ENCODE measurements at regions not wholly inside any gene's neighbourhood (a gene's known extent, or its start where the extent isn't known, plus 50 kb on each side); places are given as distances from the start of the nearest gene placed in this dataset. TPM values are rescaled to one million over a fixed set of nuclear protein-coding genes. Genes with fewer than 3 reads are reported as not detected.

- H3K9me2 ChIP-seq (replicated peaks; ENCODE audit: insufficient read depth, low read length), result no peaks in the 10 kb centered on the region
- H3K27ac ChIP-seq (ENCODE audit: low read length), result no peak overlapping the region
- no peaks in the 10 kb centered on the region for H3K36me3 ChIP-seq (ENCODE audit: insufficient read depth, low read length)
- H3K27me3 ChIP-seq (ENCODE audit: low read length), result no peaks in the 10 kb centered on the region
- H3K79me2 ChIP-seq (ENCODE audit: low read length), result no peaks in the 10 kb centered on the region
- no peak overlapping the region for H3K9ac ChIP-seq (ENCODE audit: low read length)
- H3K4me3 ChIP-seq (ENCODE audit: low read length), result no peak overlapping the region
- no peak overlapping the region for H2AFZ ChIP-seq (ENCODE audit: low read length)
- no peaks in the 10 kb centered on the region for H4K20me1 ChIP-seq (ENCODE audit: insufficient read depth, low read depth, low read length)
- no peaks in the 10 kb centered on the region for H3K4me1 ChIP-seq (ENCODE audit: low read length)
- no peak for DNase-seq
- H3K4me2 ChIP-seq (ENCODE audit: low read depth, low read length, poor library complexity, severe bottlenecking), result no peak overlapping the region
- no peaks in the 10 kb centered on the region for H3K9me3 ChIP-seq (ENCODE audit: low read length)
These were observed 50.6 kb upstream of the TENM3 start for GRCh38 chr4:182192511-182193181.

GRCh38 chr4:182193311-182193710, 49.9 kb upstream of the TENM3 start:
- Histone ChIP-seq H4K20me1 (ENCODE audit: insufficient read depth, low read depth, low read length) (no peaks in the 10 kb centered on the region), H2AFZ (ENCODE audit: low read length) (no peak overlapping the region), H3K9me3 (ENCODE audit: low read length) (no peaks in the 10 kb centered on the region), H3K4me2 (ENCODE audit: low read depth, low read length, poor library complexity, severe bottlenecking) (no peak overlapping the region), H3K4me1 (ENCODE audit: low read length) (no peaks in the 10 kb centered on the region), H3K27ac (ENCODE audit: low read length) (no peak overlapping the region), H3K36me3 (ENCODE audit: insufficient read depth, low read length) (no peaks in the 10 kb centered on the region), H3K79me2 (ENCODE audit: low read length) (no peaks in the 10 kb centered on the region), H3K9me2 (replicated peaks; ENCODE audit: insufficient read depth, low read length) (no peaks in the 10 kb centered on the region), H3K4me3 (ENCODE audit: low read length) (no peak overlapping the region), H3K27me3 (ENCODE audit: low read length) (no peaks in the 10 kb centered on the region), H3K9ac (ENCODE audit: low read length) (no peak overlapping the region)
- no peak for DNase-seq

Small RNAs in the stretch of these regions (small RNA-seq; reads per million reads assigned to genes)
- gene AC018710.1 (not detected), gene AC019235.1 (not detected), gene MIR1305 (not detected), gene RF00571 (not detected), gene RN7SKP13 (not detected), gene RNA5SP173 (not detected), gene RNU1-45P (not detected)
